ENCODE measurements at regions not wholly inside any gene's neighbourhood (a gene's known extent, or its start where the extent isn't known, plus 50 kb on each side); places are given as distances from the start of the nearest gene placed in this dataset.
"Not testable (repeated sequence)": the region's sequence is repeated elsewhere in the genome, so short reads cannot be mapped to it uniquely, and the experiment has no call there.

DNA sequence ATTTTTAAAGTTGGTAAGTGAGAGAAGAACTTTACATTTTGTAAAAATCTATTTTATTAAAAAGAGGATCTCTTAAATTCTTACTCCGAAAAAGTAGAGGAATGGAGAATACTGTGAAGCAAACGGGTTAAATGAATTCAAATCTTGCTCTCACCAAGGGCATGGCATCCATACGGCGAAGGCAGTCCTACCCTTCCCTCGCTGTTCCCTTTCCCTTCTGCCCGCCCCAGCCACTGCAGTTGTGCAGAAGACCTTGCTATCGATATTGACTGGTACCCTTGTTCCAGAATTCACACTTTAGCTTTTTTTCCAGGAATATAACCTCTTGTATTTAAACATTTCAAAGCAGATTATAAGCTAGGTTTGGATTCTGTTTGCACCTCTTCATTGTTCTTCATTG lies 239.5 kb downstream of the ZPLD1 start:
- in situ Hi-C loops (cut with MboI; ENCODE audit: low sequenced_read_pairs) = no loop called here

DNA sequence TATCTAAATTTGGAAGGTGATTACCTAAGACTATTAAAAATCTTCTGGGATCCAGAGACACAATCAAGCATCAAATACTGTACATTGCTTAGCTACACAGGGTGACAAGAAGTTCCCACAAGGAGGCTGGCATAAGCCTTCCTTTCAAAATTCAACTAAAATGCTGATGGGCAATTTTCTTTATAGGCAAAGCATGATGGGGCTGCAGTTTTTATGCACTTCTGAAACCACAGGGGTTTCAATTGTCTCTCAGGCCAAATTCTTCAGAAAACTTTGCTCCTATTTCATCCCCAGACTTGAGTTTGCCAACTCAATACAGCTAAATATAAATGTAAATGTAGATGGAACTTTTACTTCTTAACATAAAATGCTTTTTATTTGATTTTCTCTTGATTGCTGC lies 241.6 kb downstream of the ZPLD1 start:
- in situ Hi-C loops (cut with MboI; ENCODE audit: low sequenced_read_pairs) = no loop called here

DNA sequence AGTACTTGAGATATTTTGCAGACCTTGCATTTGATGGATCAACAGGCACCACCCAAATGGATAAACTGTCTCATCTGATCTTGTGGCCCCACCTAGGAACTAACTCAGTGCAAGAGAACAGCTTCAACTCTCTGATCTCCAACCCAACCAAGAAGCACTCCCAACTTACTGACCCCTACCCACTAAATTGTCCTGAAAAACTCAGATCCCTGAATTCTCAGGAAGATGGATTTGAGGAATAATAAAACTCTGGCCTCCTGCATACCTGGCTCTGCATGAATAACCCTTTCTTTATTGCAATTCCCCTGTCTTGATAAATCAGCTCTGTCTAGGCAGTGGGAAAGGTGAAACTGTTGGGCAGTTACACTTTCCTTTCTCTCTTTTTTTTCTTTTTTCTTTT lies 247.9 kb downstream of the ZPLD1 start:
- in situ Hi-C loops (cut with MboI; ENCODE audit: low sequenced_read_pairs) = no loop called here

DNA sequence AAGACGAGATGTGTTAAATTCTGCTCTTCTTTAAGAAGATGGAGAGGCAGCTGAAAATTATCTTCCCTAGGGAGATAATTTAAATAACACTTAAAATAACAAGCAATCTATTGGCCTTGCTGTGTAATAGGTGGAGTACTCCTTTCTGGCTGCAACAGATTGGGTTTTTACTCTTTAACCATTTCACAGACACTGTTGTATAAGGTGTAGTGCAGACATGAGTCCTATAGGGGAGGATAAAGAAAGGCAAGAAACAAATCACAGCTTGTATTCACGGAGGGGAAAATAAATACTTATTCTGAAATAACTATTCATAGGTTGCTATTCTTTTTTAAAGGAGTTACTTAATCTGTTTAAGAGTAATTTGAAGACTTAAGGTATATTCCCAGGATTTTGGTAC lies 252.0 kb downstream of the ZPLD1 start:
- in situ Hi-C loops (cut with MboI; ENCODE audit: low sequenced_read_pairs) = no loop called here

DNA sequence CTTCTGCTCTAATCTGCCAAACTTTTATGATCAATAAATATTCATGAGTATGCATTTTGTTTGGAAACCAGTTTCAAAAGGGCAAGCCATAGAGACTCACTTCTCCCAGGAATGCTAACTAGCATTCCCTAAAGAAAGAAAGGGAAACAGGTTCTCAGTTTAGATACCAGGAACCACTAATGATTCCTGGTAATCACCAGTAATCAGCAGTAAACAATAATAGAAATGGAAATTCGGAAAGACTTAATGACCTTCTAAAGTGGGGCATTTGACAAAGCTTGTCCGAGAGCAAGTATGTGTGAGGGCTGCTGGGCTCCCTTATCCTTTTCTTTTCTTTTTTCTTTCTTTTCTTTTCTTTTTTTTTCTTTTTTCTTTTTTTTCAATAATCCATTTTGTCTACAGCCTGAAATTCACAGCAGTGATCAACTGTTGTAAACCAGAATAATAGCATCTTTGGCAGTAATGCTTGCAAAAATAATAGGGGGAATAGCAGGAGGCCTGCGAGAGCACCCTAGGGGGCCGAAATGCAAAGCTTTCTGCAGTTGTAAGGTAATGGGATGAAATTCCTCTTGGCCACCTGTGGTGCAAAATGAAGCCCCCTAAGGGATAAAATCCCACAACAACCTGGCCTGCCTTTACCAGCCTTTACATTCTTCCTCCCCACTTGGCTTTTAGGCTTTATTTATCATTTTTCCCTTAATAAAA lies 253.2 kb downstream of the ZPLD1 start:
- in situ Hi-C loops (cut with MboI; ENCODE audit: low sequenced_read_pairs) = no loop called here

DNA sequence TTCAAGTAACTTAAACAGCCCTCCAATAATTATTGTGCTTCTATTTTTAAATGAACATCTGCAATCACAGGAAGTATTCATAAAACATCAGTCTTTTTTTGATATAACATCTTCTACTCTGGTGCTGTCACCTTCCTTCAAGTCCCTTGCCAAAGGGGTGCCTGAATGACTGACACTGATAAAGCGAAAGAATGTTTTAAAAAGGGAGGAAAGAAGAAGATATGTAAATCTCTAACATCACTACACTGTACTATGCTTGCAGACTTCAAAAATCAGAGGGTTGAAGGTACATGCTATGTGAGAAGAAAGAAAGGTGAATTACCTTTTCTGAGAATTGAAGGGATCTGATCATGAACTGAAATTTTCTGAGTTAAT lies 253.7 kb downstream of the ZPLD1 start:
- in situ Hi-C loops (cut with MboI; ENCODE audit: low sequenced_read_pairs) = no loop called here

DNA sequence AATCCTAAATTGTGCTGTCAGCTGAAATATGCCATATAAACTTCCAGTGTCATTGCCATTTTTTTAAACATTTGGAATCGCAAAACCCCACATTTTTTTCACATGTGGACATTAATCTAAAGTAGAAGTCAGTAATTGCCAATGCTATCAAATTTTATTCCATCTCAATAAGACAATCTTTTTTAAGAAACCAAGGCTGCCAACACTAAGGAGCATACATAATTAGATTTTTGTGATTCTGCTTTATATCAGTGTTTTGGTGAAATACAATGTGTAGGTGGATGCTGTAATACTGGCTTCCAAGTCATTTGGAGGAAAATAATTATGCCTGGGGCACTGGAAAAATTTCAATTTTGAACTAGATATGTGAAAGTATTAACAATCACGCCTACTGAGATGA lies 256.7 kb downstream of the ZPLD1 start:
- in situ Hi-C loops (cut with MboI; ENCODE audit: low sequenced_read_pairs) = no loop called here

DNA sequence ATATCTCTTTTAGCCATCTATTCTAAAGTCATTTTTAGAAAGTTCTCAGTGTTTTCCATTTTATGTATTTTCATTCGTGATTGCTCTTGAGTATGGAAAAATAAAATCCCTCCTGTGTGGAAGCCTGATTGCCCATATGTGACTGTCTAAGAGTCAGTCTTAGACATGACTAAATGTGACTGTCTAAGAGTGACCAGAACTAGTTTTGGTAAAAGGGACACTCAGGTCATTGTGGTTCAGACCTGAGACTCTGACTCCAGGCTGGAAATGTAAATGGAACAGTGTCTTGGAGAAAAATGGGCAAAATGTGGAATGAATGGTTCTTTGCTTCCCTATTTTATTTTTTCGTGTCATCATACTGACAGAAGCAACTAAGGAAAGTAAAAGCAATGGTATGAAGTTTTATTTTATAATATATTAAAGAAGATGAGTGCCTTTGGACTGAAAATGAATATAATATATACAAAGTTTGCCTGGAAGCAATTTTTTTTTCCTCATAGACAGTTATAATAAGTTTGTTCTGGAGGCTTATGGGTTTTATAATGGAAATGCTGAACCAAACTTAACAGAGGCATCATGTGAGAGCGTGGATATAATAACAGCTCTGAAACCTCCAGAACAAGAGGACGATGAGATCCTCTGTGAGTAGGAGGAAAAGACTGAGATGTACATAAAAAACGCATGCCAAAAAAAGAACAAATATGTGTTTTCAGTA lies 264.4 kb downstream of the ZPLD1 start:
- in situ Hi-C loops (cut with MboI; ENCODE audit: low sequenced_read_pairs) = no loop called here

DNA sequence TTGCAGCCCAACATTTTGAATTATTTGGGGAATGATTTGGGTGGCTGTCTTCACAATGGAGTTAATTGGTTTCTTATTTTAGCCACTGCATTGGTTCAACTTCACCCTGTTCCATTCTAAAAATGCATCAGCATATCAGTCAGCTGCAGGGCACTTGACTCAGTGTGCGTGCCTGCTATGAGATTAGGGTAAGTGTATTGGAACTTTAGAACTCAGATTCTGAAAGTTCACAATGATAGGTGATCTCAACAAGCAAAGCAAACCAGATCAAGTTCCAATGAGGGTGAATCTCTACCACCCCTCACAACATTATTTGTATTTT lies 265.0 kb downstream of the ZPLD1 start:
- in situ Hi-C loops (cut with MboI; ENCODE audit: low sequenced_read_pairs) = no loop called here

DNA sequence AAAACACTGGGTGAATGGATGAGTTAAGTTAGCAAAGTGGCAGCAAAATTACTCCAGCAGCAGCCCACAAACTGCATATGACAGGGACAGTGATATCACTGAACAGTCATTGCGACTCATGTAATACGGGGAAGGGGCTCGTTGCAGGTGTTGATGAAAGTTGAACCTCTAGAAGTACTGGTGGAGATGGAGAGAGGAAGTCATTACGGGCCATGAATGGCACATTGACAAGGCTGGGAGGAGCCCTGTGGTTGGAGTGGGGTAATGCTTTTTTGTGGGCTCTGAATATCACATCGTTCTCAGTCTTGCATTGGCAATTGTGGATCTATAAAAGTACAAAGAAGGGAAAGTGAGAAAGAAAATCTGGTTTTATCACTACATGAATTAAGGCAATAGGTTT lies 278.1 kb downstream of the ZPLD1 start:
- in situ Hi-C loops (cut with MboI; ENCODE audit: low sequenced_read_pairs) = no loop called here

DNA sequence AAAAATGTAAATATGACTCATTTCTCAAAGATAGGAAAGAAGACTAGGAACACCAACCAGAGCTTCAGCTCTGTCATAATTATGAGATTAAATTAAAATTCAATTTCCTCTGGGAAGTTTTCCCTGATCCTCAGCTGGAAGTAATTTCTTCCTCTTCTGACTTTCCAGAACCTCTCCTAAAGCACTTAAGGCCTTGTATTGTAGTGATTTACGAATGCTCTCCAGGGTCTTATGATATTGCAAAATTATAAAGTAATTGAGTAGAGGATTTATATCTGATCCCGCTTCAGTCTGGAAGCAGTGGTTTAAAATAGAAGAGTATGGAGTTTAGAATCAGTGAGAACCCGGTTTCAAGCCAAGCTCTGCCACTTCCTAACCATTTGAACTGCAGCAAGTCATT lies 279.8 kb downstream of the ZPLD1 start:
- in situ Hi-C loops (cut with MboI; ENCODE audit: low sequenced_read_pairs) = no loop called here

DNA sequence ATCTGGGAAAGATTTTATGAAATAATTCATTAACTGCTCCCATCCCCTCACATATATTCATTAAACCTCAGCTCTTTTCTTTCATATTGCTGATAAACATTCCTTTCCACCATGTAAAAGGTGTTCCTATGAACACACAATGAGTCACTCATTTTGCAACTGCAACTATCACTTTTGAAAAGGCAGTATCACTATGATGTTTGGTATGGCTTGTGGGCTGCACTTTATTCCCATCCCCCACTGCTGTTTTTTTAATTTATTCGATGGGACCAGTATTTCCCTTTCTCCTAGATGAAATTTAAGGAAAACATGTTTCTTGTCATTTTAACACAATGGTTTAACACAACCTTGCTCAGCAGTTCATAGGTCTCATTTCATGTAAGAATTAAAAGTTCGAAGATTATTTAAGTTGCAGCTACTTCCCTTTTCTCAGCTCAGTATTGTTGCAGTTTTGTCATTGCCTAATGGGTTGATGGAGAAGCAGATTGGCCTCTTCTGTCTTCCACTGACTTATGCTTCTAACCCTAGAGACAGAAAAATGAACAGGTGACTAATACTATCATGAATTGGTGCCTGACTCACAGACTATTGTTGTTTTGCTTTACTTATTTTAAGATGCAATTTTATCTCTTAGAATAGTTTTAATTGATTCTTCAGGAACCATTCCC lies 280.3 kb downstream of the ZPLD1 start:
- in situ Hi-C loops (cut with MboI; ENCODE audit: low sequenced_read_pairs) = no loop called here

DNA sequence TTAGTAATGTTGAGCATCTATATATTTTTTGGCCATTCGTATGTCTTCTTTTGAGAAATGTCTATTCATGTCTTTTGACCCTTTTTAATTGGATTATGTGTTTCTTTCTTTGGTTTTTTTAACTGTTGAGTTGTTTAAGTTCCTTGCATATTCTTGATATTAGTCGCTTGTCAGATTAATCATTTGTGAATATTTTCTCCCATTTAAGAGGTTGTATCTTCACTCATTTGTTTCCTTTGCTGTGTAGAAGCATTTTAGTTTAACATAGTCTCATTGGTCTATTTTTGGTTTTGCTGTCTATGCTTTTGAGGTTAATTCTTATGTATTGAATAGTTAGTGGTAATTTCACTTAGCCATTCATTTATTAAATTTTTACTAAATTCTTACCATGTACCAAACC lies 283.8 kb downstream of the ZPLD1 start:
- in situ Hi-C loops (cut with MboI; ENCODE audit: low sequenced_read_pairs) = no loop called here

DNA sequence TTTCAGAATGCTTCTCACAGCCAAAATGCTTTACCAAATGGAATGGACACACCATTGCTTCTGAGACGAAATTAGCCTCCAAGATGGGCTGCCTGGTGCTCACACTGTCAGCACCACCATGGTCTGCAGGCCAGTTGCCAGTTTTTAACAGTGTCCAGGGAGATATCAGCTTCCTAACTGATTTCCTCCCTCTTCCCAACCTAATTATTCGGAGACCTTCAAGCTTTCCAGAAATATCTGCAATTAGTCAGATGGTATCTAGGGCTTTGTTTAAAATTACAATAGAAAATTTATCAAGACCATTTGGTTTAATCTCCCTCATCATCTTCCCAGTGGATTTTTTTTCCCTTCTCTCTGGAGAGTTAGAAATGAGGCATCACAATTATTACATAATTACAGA lies 287.5 kb downstream of the ZPLD1 start:
- in situ Hi-C loops (cut with MboI; ENCODE audit: low sequenced_read_pairs) = no loop called here

DNA sequence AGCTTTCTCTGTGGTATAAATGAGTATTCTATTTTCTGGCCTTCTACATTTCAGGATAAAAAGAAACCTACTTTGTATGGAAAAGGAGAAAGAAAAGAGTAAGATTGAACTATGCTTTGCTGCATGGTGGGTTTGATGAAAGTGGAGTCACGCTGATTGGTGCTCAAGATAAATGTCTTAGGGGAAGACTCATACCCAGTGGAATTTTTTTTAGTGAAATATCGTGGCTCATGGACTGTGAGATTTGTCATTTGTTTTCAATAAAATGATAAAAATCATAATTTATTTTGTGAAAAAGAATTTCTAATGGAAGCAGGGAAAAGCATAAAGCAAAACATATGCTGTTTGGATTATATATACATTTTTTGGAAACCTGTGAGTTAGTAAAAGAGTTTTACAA lies 292.5 kb downstream of the ZPLD1 start:
- in situ Hi-C loops (cut with MboI; ENCODE audit: low sequenced_read_pairs) = no loop called here

DNA sequence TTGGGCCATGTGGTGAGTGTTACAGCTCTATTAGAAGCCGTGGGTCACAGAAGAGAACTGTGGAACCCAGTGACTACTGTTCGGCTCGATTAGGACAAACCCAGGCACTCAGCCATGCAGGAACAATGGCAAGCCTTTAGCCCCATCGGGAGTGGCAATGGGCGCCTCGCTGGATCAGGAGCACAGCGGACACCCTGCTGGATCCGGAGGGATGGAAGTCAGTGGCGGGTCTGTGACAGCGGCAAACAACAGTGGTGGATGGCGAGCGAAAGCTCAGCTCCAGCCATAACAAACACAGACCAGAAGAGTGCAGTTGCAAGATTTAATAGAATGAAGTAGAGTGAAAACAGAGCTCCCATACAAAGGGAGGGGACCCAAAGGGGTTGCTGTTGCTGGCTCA lies 297.8 kb downstream of the ZPLD1 start:
- in situ Hi-C loops (cut with MboI; ENCODE audit: low sequenced_read_pairs) = not testable (repeated sequence)

DNA sequence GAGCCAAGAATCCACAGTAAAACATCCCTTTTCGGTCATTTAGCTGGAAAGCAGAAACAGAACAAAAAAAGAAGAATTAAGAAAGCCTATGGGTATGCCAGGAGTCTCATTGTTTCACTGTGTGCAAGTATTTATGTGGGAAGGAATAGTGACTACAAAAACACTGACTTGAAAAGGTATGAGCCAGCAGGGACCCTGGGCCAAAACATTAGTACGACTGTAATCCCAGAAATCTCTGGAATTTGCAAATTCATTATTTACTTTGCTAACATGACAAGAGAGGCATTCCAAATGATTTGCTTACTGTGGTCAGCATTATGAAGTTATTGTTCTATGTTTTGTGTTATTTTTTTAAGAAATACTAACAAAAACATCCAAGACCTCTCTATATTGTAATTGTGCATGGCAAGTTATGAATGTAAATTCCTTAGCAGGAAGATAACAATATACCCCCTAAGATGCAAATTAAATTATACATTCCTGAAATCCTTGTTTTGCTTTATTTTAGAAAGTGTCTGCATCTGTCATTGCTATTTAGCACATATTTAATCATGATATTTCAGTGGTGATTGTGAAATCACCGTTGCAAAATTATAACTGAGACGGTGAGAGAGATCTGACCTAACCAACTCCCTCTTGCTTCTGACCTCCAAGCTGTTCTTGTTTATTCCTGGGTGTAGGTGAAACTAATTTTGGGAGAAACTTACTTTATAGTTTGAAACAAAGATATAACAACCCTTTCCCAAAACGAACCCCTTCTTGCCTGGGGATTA lies 299.2 kb downstream of the ZPLD1 start:
- in situ Hi-C loops (cut with MboI; ENCODE audit: low sequenced_read_pairs) = no loop called here

DNA sequence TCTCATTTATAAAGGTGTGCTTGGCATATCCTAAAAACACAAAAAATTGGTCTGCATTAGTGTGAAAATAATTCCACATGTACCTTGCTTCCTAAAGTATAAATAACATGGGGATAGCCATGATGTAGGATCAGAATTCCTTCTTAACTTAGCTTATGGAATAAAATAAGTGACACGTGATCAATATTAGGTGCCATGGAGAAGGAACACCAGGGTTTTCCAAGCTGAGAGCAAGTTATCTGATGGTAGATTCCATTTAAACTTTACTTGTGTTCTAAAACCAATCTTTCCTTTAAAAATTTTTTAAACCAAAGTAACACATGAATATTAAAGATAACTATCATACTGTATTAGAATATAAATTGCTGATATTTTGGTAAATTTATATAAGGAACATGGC lies 300.5 kb downstream of the ZPLD1 start:
- in situ Hi-C loops (cut with MboI; ENCODE audit: low sequenced_read_pairs) = no loop called here

DNA sequence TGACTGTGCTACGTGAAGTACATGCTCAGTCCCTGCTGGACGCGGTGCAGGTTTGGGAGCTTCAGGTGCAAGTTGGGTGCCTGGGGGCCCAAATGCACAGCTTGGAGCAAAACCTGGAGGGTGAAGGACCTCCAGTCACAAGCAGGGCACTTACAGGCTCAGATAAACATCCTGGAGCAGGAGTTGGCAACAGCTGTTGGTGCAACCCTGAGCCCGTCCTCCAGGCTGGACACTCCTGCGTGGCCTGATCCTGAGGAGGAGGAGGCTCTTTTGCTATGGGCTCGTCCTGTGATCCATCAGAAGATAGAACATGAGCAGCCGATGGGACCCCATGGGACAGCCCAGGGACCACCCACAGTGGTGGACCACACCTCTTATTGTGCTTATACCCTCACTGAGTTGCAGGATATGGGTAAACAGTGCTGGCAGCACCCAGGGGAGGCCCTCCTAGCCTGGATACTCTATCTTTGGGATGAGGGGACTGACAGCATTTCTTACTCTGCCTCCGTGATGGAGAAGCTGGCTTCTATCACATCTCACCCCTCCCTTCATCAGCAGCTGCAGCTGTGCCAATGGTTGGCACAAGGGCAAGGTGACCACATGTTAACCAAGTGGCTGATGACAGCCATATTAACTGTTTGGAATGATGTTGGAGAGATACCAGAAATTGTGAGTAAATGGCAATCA lies 301.6 kb downstream of the ZPLD1 start:
- in situ Hi-C loops (cut with MboI; ENCODE audit: low sequenced_read_pairs) = no loop called here

DNA sequence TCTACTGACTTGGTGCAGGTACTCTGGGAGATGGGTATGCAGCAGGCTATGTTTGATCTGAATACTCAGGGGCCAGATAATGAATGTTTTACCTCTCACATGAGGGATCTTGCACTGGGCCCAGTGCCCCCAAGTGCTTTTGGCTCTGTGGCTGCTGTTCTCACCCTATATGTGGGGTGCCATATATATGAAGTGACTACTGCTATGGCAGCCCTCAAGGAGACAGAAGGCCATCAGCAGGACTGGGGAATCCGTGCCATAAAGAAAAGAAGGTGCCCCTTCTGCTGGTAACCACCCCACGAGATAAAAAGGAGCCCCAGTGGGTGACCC lies 302.1 kb downstream of the ZPLD1 start:
- in situ Hi-C loops (cut with MboI; ENCODE audit: low sequenced_read_pairs) = no loop called here

DNA sequence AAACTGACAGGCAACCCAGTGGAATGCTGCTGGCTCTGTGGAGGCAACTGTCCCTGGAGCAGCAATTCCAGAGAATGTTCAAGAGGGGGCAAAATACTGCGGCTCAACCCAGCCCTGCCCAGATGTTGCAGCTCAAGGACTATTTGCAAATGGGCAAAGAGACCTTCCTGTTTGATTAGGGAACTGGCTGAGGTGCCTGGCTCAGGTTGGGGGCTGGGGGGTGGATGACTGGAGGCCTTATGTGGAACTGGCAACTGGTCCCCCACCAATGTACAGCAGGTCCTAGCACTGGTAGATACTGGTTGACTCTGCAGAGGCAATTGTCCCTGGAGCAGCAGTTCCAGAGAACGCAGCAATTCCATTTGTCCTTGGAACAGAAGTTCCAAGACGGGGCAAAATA lies 302.5 kb downstream of the ZPLD1 start:
- in situ Hi-C loops (cut with MboI; ENCODE audit: low sequenced_read_pairs) = no loop called here

Measured in HL-60/S4 (cell line).